Smooth muscle cell (in vitro differentiated cells): ENCODE measurements at regions not wholly inside any gene's neighbourhood (a gene's known extent, or its start where the extent isn't known, plus 50 kb on each side); places are given as distances from the start of the nearest gene placed in this dataset.

ENCODE experiments used
- DNase-seq: peaks from one replicate; lab custom pipeline; 2025; ENCODE audit not compliant: unreplicated experiment; lab: John Stamatoyannopoulos, UW
- H2AFZ ChIP-seq: fragments of 200-600 bp; sonication (generic); 2 replicates; pipeline ENCODE4 v1.6.0; 2016; ENCODE audit warnings: antibody characterized with exemption, low read depth, mild to moderate bottlenecking
- H3F3A ChIP-seq: fragments of 200-600 bp; sonication (generic); 2 replicates; pipeline ENCODE4 v1.6.0; 2017; ENCODE audit warnings: antibody characterized with exemption, low read depth
- H3K27ac ChIP-seq: fragments of 200-600 bp; sonication (generic); 2 replicates; pipeline ENCODE4 v1.5.1; 2016; ENCODE audit warnings: low read depth, mild to moderate bottlenecking
- H3K27me3 ChIP-seq: fragments of 200-600 bp; sonication (generic); 2 replicates; pipeline ENCODE4 v1.6.1; 2016; ENCODE audit warnings: low read depth, mild to moderate bottlenecking
- H3K36me3 ChIP-seq: fragments of 200-600 bp; sonication (generic); 2 replicates; pipeline ENCODE4 v1.5.1; 2016; ENCODE audit warnings: low read depth
- H3K4me1 ChIP-seq: fragments of 200-600 bp; sonication (generic); 2 replicates; pipeline ENCODE4 v1.5.1; 2016; ENCODE audit warnings: low read depth
- H3K4me2 ChIP-seq: fragments of 200-600 bp; sonication (generic); 2 replicates; pipeline ENCODE4 v1.6.0; 2016; ENCODE audit warnings: mild to moderate bottlenecking
- H3K4me3 ChIP-seq: fragments of 200-600 bp; sonication (generic); 2 replicates; pipeline ENCODE4 v1.5.1; 2016; ENCODE audit warnings: mild to moderate bottlenecking
- H3K79me2 ChIP-seq: fragments of 200-600 bp; sonication (generic); 2 replicates; pipeline ENCODE4 v1.6.0; 2016; ENCODE audit warnings: low read depth, mild to moderate bottlenecking
- H3K9ac ChIP-seq: fragments of 200-600 bp; sonication (generic); 2 replicates; pipeline ENCODE4 v1.6.0; 2016; ENCODE audit warnings: low read depth
- H3K9me3 ChIP-seq: fragments of 200-600 bp; sonication (generic); replicated peaks from 2 replicates; pipeline ENCODE4 v1.5.1; 2016; ENCODE audit warnings: low read depth
- H4K20me1 ChIP-seq: fragments of 200-600 bp; sonication (generic); 2 replicates; pipeline ENCODE4 v1.6.0; 2016; ENCODE audit warnings: low read depth
- CTCF ChIP-seq: fragments of 200-600 bp; sonication (generic); IDR thresholded peaks from 2 replicates; pipeline ENCODE4 v1.5.1; 2017; ENCODE audit warnings: borderline replicate concordance, mild to moderate bottlenecking, antibody characterized with exemption; ENCODE audit not compliant: insufficient read depth, poor library complexity, severe bottlenecking
- WGBS: methylation state at CpG from one replicate; pipeline ENCODE4 v1.1.7; 2016; ENCODE audit warnings: low lambda C conversion rate; 5-methylcytosine and 5-hydroxymethylcytosine counted together

DNA sequence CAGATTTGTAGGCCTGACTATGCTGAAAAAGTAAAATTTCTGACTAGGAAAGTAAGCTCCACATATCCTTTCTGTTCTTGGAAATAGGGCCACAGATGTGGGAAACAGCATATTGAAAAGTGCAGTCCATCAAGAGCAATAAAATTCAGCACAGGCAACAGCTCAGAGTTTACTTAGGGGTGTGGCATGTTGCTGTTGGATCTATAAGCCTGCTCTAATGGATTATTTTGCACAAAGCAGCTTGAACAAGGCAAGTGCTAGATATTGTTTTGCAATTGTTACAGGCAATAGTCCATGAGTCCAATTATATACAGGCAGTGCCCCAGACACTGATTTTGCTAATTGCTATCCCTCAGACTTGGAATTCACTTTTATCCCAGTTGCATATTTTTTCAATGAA lies 289.8 kb upstream of the SNX7 start:
- no peaks in the 10 kb centered on the region for H3F3A ChIP-seq
- no peak overlapping the region for H3K4me2 ChIP-seq
- H3K27me3 ChIP-seq, result no peaks in the 10 kb centered on the region
- no peaks in the 10 kb centered on the region for H3K36me3 ChIP-seq
- no peak for TF ChIP-seq CTCF
- H3K27ac ChIP-seq, result no peak overlapping the region
- H3K79me2 ChIP-seq, result no peaks in the 10 kb centered on the region
- no peak overlapping the region for H3K4me3 ChIP-seq
- no peak overlapping the region for H2AFZ ChIP-seq
- H3K9me3 ChIP-seq, result no peaks in the 10 kb centered on the region
- DNase-seq, result no peak
- H4K20me1 ChIP-seq, result no peaks in the 10 kb centered on the region
- no peaks in the 10 kb centered on the region for H3K4me1 ChIP-seq
- no peak overlapping the region for H3K9ac ChIP-seq

DNA sequence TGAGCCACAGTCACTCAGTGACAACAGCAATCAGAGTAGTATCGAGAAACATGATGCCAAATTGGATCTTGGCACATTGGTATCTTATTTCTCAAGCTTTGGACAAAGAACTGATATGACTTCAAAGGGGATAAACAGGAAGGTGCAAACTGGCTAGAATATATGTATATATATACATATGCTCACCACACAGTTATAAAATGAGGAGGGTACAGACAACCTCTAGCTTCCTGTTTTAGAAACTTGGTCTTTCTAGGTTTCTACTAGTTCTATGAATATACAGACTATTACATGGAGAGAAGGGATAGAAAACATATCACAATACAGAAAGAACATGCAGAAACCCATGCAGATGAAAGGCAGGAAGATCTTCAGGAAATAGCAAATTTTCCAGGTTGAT lies 292.1 kb upstream of the SNX7 start:
- H3K4me1 ChIP-seq, result no peaks in the 10 kb centered on the region
- H3K79me2 ChIP-seq, result no peaks in the 10 kb centered on the region
- no peak for TF ChIP-seq CTCF
- H3K36me3 ChIP-seq, result no peaks in the 10 kb centered on the region
- WGBS, result 78% methylated on average over 1 of the region's 1 CpG
- no peak for DNase-seq
- no peak overlapping the region for H3K4me3 ChIP-seq
- H4K20me1 ChIP-seq, result no peaks in the 10 kb centered on the region
- no peak overlapping the region for H3K4me2 ChIP-seq
- no peak overlapping the region for H3K27ac ChIP-seq
- H3F3A ChIP-seq, result no peaks in the 10 kb centered on the region
- H3K9me3 ChIP-seq, result no peaks in the 10 kb centered on the region
- H2AFZ ChIP-seq, result no peak overlapping the region
- no peak overlapping the region for H3K9ac ChIP-seq
- no peaks in the 10 kb centered on the region for H3K27me3 ChIP-seq

- Histone ChIP-seq H3K79me2 (no peaks in the 10 kb centered on the region), H3K4me2 (no peak overlapping the region), H4K20me1 (no peaks in the 10 kb centered on the region), H3K9me3 (no peaks in the 10 kb centered on the region), H3F3A (no peaks in the 10 kb centered on the region), H3K36me3 (no peaks in the 10 kb centered on the region), H3K4me1 (no peaks in the 10 kb centered on the region), H3K4me3 (no peak overlapping the region), H3K27me3 (no peaks in the 10 kb centered on the region), H3K9ac (no peak overlapping the region), H3K27ac (no peak overlapping the region), H2AFZ (no peak overlapping the region)
- DNase-seq, result no peak
- no peak for TF ChIP-seq CTCF
- WGBS, result 64% methylated on average over 3 of the region's 3 CpGs
Measured at GRCh38 chr1:98368995-98369394, 292.5 kb upstream of the SNX7 start.

DNA sequence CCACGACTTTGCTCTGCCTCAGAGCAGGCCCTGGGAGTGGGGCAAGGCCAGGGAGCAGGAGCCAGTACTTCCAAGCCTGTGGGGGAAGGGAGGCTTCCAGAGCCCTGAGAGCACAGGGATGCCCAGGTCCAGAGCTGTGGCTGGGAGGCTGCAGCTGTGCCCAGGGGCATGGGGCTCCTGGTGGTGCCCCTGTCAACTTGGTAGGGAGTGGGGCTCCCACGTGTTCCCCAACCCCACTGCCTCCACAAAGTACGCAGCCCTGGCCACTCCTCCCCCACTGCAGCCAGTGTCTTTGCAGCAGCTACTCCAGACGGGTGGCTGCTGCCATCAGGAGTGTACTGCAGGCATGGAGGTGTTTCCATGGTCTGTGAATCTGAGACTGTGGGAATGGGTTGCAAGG lies 294.1 kb upstream of the SNX7 start:
- no peak for TF ChIP-seq CTCF
- 82% methylated on average over 4 of the region's 4 CpGs for WGBS
- no peaks in the 10 kb centered on the region for H3K4me1 ChIP-seq
- no peak overlapping the region for H3K9ac ChIP-seq
- H3K79me2 ChIP-seq, result no peaks in the 10 kb centered on the region
- no peak overlapping the region for H3K4me3 ChIP-seq
- no peaks in the 10 kb centered on the region for H3K27me3 ChIP-seq
- DNase-seq, result no peak
- no peaks in the 10 kb centered on the region for H3K9me3 ChIP-seq
- H4K20me1 ChIP-seq, result no peaks in the 10 kb centered on the region
- H2AFZ ChIP-seq, result no peak overlapping the region
- no peak overlapping the region for H3K4me2 ChIP-seq
- H3K27ac ChIP-seq, result no peak overlapping the region
- no peaks in the 10 kb centered on the region for H3K36me3 ChIP-seq
- no peaks in the 10 kb centered on the region for H3F3A ChIP-seq
